Fibroblast of lung (primary cell): ENCODE measurements at regions not wholly inside any gene's neighbourhood (a gene's known extent, or its start where the extent isn't known, plus 50 kb on each side); places are given as distances from the start of the nearest gene placed in this dataset.

Source experiments
- DNase-seq, 2 donors: peaks; one replicate each; pipeline versions ENCODE4 v3.0.0 to v3.0.0-alpha.2; 2010; ENCODE audit warnings: low read depth in 2 of 2
- H2AFZ ChIP-seq: 2 replicates; pipeline ENCODE4 v1.5.1; 2012; ENCODE audit warnings: low read length, control low read depth, inconsistent platforms
- H3K27ac ChIP-seq: 2 replicates; pipeline ENCODE4 v1.5.1; 2011; ENCODE audit warnings: low read length, control low read depth; ENCODE audit not compliant: insufficient read depth
- H3K27me3 ChIP-seq: 2 replicates; pipeline ENCODE4 v1.5.1; 2011; ENCODE audit warnings: mild to moderate bottlenecking, low read length; ENCODE audit not compliant: control insufficient read depth, insufficient read depth
- H3K36me3 ChIP-seq: 2 replicates; pipeline ENCODE4 v1.5.1; 2011; ENCODE audit warnings: low read length; ENCODE audit not compliant: control insufficient read depth, insufficient read depth
- H3K4me1 ChIP-seq: 2 replicates; pipeline ENCODE4 v1.5.1; 2011; ENCODE audit warnings: low read length; ENCODE audit not compliant: control insufficient read depth, insufficient read depth; ENCODE audit errors: extremely low read depth
- H3K4me2 ChIP-seq: 2 replicates; pipeline ENCODE4 v1.5.1; 2011; ENCODE audit warnings: low read length, control low read depth; ENCODE audit not compliant: insufficient read depth; ENCODE audit errors: extremely low read depth
- H3K4me3 ChIP-seq, 4 experiments: fragments of 200-600 bp in 1 of 4; sonication (generic) in 1 of 4; replicated peaks in 1 of 4; 2 replicates each; pipeline ENCODE4 v1.5.1; 2011 to 2016; ENCODE audit warnings: low read length in 4 of 4, low read depth in 3 of 4, mild to moderate bottlenecking in 3 of 4, control low read depth in 2 of 4, inconsistent platforms in 1 of 4, mixed read lengths in 1 of 4; ENCODE audit not compliant: insufficient read depth in 1 of 4; ENCODE audit errors: control extremely low read depth in 1 of 4
- H3K79me2 ChIP-seq: 2 replicates; pipeline ENCODE4 v1.5.1; 2012; ENCODE audit warnings: mild to moderate bottlenecking, low read length, inconsistent platforms; ENCODE audit not compliant: control insufficient read depth, insufficient read depth
- H3K9ac ChIP-seq: 2 replicates; pipeline ENCODE4 v1.5.1; 2011; ENCODE audit warnings: mild to moderate bottlenecking, low read length, control low read depth; ENCODE audit not compliant: insufficient read depth
- H3K9me3 ChIP-seq: 2 replicates; pipeline ENCODE4 v1.5.1; 2012; ENCODE audit warnings: low read depth, low read length; ENCODE audit not compliant: control insufficient read depth, insufficient read depth
- H4K20me1 ChIP-seq: 2 replicates; pipeline ENCODE4 v1.5.1; 2011; ENCODE audit warnings: low read length; ENCODE audit not compliant: control insufficient read depth, insufficient read depth; ENCODE audit errors: extremely low read depth
- CTCF ChIP-seq, 2 donors: IDR thresholded peaks in 1 of 2; conservative IDR thresholded peaks in 1 of 2; 1 replicate in 1 of 2; 2 replicates in 1 of 2; pipeline ENCODE4 v1.5.1; 2011 to 2012; ENCODE audit warnings: low read length in 2 of 2, control low read depth in 1 of 2, inconsistent platforms in 1 of 2, low read depth in 1 of 2, mild to moderate bottlenecking in 1 of 2
- EZH2 ChIP-seq: IDR thresholded peaks from 2 replicates; pipeline ENCODE4 v1.5.1; 2012; ENCODE audit warnings: low read length, control low read depth, mild to moderate bottlenecking; ENCODE audit errors: missing control alignments

DNA sequence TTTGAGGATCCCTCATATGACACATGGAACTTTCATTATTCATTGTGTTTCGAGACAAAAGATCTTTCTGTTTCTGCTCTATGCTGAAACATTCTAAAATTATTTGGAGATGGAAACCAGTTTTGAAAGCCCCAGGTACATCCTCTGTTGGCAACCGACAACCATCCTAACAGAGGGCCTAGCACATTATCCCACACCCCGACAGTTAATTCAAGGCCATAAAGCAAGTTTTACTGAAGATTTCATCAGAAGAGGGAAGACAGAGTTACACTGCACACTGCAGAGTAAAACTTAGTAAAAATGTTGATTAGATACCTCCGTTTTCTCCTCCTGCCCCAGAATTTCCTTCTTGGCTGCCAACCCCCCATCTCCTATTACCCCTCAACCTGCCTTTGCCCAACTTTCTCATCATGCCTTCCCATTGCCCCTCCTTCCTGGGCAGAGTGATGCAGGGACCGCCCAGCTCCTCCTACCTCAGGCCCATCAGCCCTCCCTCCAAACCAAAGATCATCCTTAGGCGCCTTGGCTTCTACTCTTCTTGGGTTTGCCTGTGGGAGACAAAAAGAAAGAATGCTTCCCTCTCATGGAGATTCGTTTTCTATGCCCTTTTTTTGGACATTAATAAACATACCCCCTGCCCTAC lies 52.9 kb upstream of the CITED4 start:
- Histone ChIP-seq H3K9ac (no peak overlapping the region), H3K4me3 (no peak overlapping the region), H4K20me1 (no peaks in the 10 kb centered on the region), H3K27ac (no peak overlapping the region), H3K4me2 (no peak overlapping the region), H2AFZ (no peak overlapping the region), H3K4me1 (no peaks in the 10 kb centered on the region), H3K36me3 (no peaks in the 10 kb centered on the region), H3K9me3 (no peaks in the 10 kb centered on the region), H3K27me3 (peaks cover 3% of the 10 kb centered on the region), H3K79me2 (no peaks in the 10 kb centered on the region)
- no peak for DNase-seq
- TF ChIP-seq EZH2, result no peak
- no peak for TF ChIP-seq CTCF (conservative IDR thresholded peaks at IDR 0.05 in 1 of 2, IDR thresholded peaks at IDR 0.05 in 1 of 2; ENCODE audit: low read depth in 1 of 2, low read length in 2 of 2)

DNA sequence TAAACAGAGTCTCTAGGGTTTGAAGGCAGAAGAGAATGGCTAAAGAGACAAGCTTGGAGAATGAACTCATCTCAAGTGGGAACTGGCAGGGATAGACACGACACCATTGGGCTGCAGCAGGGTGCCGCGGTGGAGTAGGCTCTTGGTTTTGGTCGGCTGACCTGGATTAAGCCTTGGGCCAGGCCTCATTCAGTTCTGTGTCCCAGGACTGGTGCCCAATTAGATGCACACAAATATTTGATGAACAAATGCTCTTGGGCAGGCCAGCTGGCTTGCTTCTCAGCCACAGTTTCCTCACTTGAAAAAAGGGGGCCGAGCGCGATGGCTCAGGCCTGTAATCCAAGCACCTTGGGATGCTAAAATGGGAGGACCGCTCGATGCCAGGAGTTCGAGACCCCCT lies 53.4 kb upstream of the CITED4 start:
- H3K4me2 ChIP-seq, result no peak overlapping the region
- no peak overlapping the region for H3K9ac ChIP-seq
- DNase-seq, result no peak
- no peak for TF ChIP-seq CTCF (conservative IDR thresholded peaks at IDR 0.05 in 1 of 2, IDR thresholded peaks at IDR 0.05 in 1 of 2; ENCODE audit: low read depth in 1 of 2, low read length in 2 of 2)
- TF ChIP-seq EZH2, result no peak
- no peaks in the 10 kb centered on the region for H3K9me3 ChIP-seq
- no peaks in the 10 kb centered on the region for H3K4me1 ChIP-seq
- no peak overlapping the region for H3K27ac ChIP-seq
- H3K36me3 ChIP-seq, result no peaks in the 10 kb centered on the region
- peaks cover 3% of the 10 kb centered on the region for H3K27me3 ChIP-seq
- no peak overlapping the region for H3K4me3 ChIP-seq
- H4K20me1 ChIP-seq, result no peaks in the 10 kb centered on the region
- H2AFZ ChIP-seq, result no peak overlapping the region
- no peaks in the 10 kb centered on the region for H3K79me2 ChIP-seq

GRCh38 chr1:40917995-40918711 lies 56.0 kb upstream of the CITED4 start:
- H2AFZ ChIP-seq, result no peak overlapping the region
- no peaks in the 10 kb centered on the region for H3K9me3 ChIP-seq
- no peaks in the 10 kb centered on the region for H3K36me3 ChIP-seq
- no peak for TF ChIP-seq EZH2
- TF ChIP-seq CTCF (conservative IDR thresholded peaks at IDR 0.05 in 1 of 2, IDR thresholded peaks at IDR 0.05 in 1 of 2; ENCODE audit: low read depth in 1 of 2, low read length in 2 of 2), result no peak
- H3K4me2 ChIP-seq, result no peak overlapping the region
- no peaks in the 10 kb centered on the region for H3K4me1 ChIP-seq
- H3K27me3 ChIP-seq, result peaks cover 6% of the 10 kb centered on the region
- DNase-seq, result no peak
- no peaks in the 10 kb centered on the region for H3K79me2 ChIP-seq
- no peak overlapping the region for H3K4me3 ChIP-seq
- no peak overlapping the region for H3K27ac ChIP-seq
- no peaks in the 10 kb centered on the region for H4K20me1 ChIP-seq
- H3K9ac ChIP-seq, result no peak overlapping the region
